LNCaP clone FGC (cell line): ENCODE measurements at regions not wholly inside any gene's neighbourhood (a gene's known extent, or its start where the extent isn't known, plus 50 kb on each side); places are given as distances from the start of the nearest gene placed in this dataset.

Source experiments
- DNase-seq: peaks from one replicate; pipeline ENCODE4 v3.0.0-alpha.2; 2011; ENCODE audit warnings: low read depth
- H3K4me3 ChIP-seq: 2 replicates; pipeline ENCODE4 v1.5.1; 2011; ENCODE audit warnings: mild to moderate bottlenecking, low read depth, low read length, control low read depth
- TF ChIP-seq, protein P1 (sequence below): IDR thresholded peaks from 2 replicates; pipeline ENCODE4 v1.5.1; 2012; ENCODE audit warnings: mild to moderate bottlenecking; ENCODE audit not compliant: control insufficient read depth, insufficient read depth; ENCODE audit errors: extremely low read depth

DNA sequence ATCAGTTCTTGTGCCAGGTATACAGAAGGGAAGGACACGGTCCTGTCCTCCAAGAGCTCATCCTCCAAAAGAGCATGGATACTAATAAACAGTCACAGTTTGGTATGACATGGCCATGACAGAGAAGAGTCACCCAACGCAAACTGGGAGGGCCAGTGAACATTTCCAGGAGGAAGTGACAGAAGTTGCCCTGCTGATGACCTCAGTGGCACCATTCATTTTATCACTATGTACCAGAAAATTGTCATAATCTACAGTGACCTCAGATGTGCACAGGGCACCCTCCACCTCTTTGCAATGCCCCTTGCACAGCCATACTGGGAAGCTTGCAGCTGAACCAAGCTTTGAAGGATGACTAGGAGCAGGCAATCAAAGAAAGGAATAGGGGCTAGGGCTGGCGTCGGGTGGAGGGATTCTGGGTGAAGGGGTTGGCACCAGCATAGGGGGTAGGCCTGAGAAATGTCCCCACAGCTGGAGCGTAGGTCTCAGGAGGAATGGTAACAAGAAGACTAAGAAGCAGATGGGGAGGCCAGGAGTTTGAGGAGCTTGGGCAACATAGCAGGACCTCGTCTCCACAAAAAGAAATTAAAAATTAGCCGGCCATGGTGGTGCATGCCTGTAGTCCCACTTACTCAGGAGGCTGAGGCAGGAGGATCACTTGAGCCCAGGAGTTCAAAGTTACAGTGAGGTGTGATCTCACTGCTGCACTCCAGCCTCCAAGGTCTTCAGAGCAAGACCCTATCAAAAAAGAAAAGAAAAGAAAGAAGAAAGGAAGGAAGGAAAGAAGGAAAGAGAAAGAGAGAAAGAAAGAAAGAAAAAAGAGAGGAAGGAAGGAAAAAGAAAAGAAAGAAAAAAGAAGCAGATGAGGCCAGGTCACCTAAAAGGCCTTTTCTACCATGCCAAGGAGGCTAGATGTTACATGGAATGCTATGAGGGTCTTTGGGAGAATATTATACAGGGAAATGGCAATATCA lies 65.3 kb upstream of the SNX9 start:
- DNase-seq, result no peak
- no peak overlapping the region for H3K4me3 ChIP-seq
- TF ChIP-seq, protein P1, sequence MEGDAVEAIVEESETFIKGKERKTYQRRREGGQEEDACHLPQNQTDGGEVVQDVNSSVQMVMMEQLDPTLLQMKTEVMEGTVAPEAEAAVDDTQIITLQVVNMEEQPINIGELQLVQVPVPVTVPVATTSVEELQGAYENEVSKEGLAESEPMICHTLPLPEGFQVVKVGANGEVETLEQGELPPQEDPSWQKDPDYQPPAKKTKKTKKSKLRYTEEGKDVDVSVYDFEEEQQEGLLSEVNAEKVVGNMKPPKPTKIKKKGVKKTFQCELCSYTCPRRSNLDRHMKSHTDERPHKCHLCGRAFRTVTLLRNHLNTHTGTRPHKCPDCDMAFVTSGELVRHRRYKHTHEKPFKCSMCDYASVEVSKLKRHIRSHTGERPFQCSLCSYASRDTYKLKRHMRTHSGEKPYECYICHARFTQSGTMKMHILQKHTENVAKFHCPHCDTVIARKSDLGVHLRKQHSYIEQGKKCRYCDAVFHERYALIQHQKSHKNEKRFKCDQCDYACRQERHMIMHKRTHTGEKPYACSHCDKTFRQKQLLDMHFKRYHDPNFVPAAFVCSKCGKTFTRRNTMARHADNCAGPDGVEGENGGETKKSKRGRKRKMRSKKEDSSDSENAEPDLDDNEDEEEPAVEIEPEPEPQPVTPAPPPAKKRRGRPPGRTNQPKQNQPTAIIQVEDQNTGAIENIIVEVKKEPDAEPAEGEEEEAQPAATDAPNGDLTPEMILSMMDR, result no peak

GRCh38 chr6:157758516-157759023 lies 64.5 kb upstream of the SNX9 start:
- no peak overlapping the region for H3K4me3 ChIP-seq
- DNase-seq, result no peak
- TF ChIP-seq, protein P1, result no peak

DNA sequence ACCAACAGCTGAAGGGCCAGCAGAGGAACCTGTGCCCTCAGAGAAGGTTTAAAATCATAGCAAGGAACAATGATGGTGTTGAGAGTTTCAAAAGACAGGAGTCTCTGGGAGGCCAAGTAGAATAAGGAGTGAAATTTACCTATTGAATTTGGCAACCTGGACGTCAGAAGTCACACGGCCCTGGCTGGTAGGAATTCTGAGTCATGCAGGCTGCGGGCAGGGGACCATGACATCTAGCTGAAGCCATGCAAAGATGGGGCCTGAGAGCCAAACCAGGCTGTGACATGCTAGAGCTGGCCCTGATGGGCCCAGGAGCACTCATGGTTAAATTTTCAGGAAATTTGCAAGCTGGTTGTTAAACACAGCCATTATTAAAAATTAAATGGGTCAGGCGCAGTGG lies 64.0 kb upstream of the SNX9 start:
- TF ChIP-seq, protein P1, result no peak
- no peak for DNase-seq
- H3K4me3 ChIP-seq, result no peak overlapping the region

DNA sequence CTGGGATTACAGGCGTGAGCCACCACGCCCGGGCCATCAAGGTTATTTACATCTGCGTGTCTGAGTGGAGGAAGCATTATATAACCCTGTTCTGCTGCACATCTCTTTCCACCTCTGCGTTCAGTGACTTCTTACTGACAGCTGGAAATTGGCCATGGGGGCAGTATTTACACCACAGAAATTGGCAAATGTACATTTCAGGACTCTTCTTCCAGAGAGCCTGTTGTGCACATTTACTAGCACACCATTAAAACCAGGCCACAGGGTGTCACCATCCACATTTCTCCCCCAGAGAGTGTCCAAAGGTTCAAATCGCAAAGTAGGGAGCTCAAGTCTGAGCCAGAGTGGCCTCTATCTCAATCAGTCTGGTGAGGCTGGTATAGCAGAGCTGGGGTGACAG lies 62.9 kb upstream of the SNX9 start:
- no peak overlapping the region for H3K4me3 ChIP-seq
- TF ChIP-seq, protein P1, result no peak
- no peak for DNase-seq

DNA sequence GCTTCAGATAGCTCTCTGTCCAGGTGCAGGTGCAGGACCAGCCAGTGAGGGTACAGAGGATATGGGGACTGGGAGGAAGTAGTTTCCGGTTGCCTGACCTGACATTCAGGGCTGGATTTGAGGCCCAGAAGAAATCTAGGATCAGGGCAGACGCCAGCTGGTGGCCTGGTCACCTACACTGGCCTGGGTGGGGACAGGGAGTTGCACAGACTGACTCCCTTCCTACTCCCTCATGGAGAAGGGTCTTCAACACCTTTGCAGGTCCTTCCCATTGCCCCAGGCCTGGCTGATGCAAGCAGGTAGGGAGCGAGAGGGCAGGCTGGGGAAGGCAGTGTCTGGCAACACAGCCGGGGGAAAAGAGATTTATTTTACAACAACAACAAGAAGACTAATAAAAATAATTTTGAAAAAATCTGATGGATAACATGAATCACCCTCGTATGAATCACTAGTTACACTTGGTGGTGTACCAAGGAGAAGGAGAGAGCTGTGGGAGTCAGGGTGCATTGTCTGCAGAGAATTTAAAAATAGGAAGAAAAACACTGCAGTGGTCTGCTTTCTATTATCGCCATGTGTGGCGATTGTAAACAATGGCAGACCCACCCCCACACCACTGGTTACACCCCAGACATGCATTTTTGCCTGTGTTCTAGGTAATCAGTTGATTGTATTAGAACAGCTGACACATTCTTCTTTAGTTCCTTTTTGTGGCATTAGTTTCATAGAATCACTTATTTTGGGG lies 62.3 kb upstream of the SNX9 start:
- no peak for DNase-seq
- TF ChIP-seq, protein P1, result no peak
- H3K4me3 ChIP-seq, result no peak overlapping the region

DNA sequence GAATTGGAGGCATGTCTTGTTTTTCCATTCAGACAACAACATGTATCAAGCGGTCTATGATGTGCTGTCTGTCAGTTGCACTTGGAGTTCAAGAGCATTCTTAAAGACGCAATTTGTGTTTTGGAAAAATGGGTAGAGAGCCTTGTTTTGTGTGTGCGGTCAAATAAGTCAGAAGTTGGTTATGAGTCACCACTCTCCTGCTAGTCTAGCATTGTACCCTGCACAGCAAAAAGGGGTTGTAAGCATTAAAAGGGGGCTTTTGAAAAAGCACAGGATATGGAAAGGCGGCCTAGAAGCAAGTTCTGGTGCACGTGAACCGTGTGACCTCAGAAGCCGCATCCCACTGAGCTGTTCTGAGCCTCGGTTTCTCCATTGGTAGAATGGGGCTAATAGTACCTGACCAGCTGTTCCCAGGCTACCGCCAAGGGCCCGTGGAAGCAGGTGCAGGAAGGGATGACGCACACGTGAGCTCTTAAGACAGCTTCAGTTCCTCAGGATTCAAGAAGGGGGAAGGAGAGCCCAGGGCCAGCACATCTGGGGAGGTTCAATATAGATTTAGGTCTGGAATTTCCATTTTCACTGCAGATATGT lies 61.6 kb upstream of the SNX9 start:
- TF ChIP-seq, protein P1, result no peak
- no peak for DNase-seq
- no peak overlapping the region for H3K4me3 ChIP-seq
